ENCODE measurements at regions not wholly inside any gene's neighbourhood (a gene's known extent, or its start where the extent isn't known, plus 50 kb on each side); places are given as distances from the start of the nearest gene placed in this dataset.

DNA sequence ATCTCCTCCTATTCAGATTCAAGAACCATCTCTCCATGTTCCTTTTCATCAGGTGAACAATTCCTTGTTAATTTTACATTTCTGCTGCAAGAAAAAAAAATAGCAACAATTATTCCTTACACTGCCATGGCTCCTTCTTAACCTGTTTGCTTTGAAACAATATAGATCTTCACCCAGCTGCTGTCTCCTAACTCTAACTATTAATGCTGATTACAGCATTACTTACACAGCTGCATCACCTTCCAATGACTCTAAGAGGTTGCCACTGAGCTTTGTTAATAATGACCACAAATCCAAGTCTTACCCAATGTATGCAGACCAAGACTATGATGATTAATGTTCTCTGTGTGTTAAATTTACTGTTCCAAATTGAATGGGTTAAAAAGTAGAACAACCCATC, 541.4 kb downstream of the TOX3 start:
- Histone ChIP-seq H3K9me3 (replicated peaks) (no peaks in the 10 kb centered on the region), H3K4me3 (no peak overlapping the region), H3K27me3 (ENCODE audit: low read depth) (no peaks in the 10 kb centered on the region), H3K4me1 (no peaks in the 10 kb centered on the region), H3K27ac (replicated peaks) (no peak overlapping the region), H3K36me3 (no peaks in the 10 kb centered on the region)
- intact Hi-C loops (cut with micrococcal nuclease) = no loop called here
- no peak for DNase-seq
- TF ChIP-seq, protein P1, sequence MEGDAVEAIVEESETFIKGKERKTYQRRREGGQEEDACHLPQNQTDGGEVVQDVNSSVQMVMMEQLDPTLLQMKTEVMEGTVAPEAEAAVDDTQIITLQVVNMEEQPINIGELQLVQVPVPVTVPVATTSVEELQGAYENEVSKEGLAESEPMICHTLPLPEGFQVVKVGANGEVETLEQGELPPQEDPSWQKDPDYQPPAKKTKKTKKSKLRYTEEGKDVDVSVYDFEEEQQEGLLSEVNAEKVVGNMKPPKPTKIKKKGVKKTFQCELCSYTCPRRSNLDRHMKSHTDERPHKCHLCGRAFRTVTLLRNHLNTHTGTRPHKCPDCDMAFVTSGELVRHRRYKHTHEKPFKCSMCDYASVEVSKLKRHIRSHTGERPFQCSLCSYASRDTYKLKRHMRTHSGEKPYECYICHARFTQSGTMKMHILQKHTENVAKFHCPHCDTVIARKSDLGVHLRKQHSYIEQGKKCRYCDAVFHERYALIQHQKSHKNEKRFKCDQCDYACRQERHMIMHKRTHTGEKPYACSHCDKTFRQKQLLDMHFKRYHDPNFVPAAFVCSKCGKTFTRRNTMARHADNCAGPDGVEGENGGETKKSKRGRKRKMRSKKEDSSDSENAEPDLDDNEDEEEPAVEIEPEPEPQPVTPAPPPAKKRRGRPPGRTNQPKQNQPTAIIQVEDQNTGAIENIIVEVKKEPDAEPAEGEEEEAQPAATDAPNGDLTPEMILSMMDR (IDR thresholded peaks at IDR 0.05; ENCODE audit: borderline replicate concordance) = no peak

DNA sequence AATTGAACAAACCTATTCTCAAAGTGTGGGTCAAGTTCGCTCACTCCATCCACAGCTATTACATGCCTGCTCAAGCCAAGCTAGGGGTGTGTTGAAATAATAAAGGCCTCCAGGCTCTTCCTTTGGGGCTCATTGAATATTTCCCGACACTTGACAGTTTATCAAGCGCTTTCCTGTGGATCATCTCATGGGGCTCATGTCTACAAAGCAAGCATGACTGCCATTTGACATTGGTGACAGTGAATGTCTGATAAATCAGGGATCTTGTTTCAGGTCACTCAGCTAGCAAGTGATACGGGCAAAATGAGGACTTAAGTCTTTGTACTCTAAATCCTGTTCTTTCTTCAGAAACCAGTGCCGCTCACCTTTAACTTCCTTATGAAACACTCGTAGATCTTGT, 542.6 kb downstream of the TOX3 start:
- intact Hi-C loops (cut with micrococcal nuclease) = no loop called here

DNA sequence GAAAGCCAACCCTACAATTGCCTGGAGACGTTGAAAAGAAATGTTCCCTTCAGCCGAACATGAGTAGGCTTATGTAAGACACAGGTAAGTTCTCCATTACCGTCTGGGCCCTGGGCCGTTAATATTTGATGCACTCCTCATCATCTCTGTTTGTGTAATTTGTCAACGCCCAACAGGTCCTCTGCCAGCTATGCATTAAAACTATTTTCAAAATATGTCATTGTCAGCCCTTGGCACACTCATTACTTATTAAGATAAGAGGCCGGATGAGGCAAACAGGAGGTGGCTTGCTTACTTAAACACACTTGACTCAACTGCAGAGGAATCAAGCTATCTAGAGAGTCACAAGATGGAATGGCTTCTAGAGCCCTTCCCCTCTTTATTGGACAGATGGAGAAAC, 544.9 kb downstream of the TOX3 start:
- Histone ChIP-seq H3K27me3 (ENCODE audit: low read depth) (no peaks in the 10 kb centered on the region), H3K36me3 (no peaks in the 10 kb centered on the region), H3K4me1 (no peaks in the 10 kb centered on the region), H3K4me3 (no peak overlapping the region), H3K27ac (replicated peaks) (no peak overlapping the region), H3K9me3 (replicated peaks) (no peaks in the 10 kb centered on the region)
- DNase-seq = no peak
- TF ChIP-seq, protein P1 (IDR thresholded peaks at IDR 0.05; ENCODE audit: borderline replicate concordance) = no peak
- intact Hi-C loops (cut with micrococcal nuclease) = no loop called here

More for the DNA sequence above, 542.6 kb downstream of the TOX3 start:
- H3K4me1 ChIP-seq = no peaks in the 10 kb centered on the region
- H3K9me3 ChIP-seq (replicated peaks) = no peaks in the 10 kb centered on the region
- H3K27me3 ChIP-seq (ENCODE audit: low read depth) = no peaks in the 10 kb centered on the region
- no peak overlapping the region for H3K4me3 ChIP-seq
- no peaks in the 10 kb centered on the region for H3K36me3 ChIP-seq
- TF ChIP-seq, protein P1 (IDR thresholded peaks at IDR 0.05; ENCODE audit: borderline replicate concordance) = no peak
- DNase-seq = no peak
- no peak overlapping the region for H3K27ac ChIP-seq (replicated peaks)

DNA sequence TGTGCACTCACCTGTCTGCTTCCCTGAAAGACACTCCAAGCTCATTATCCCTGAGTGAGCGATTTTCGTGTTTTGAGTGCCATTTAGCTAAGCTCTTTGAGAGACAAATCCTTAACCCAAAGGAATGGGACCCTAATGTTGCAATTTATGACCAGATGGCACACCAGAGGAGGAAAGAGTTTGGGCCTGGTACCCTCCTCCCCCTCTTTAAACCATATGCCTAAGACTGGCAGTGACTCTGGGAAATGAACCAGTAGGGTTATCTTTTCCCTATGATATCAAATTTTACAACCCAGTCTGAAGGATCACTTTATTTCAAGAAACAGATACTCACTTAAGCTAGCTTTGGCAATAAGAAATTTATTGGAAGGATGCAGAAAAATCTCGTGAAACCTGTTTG, 550.4 kb downstream of the TOX3 start:
- TF ChIP-seq, protein P1 (IDR thresholded peaks at IDR 0.05; ENCODE audit: borderline replicate concordance) = no peak
- DNase-seq = no peak
- no peak overlapping the region for H3K27ac ChIP-seq (replicated peaks)
- H3K9me3 ChIP-seq (replicated peaks) = no peaks in the 10 kb centered on the region
- H3K36me3 ChIP-seq = no peaks in the 10 kb centered on the region
- intact Hi-C loops (cut with micrococcal nuclease) = no loop called here
- no peaks in the 10 kb centered on the region for H3K4me1 ChIP-seq
- no peaks in the 10 kb centered on the region for H3K27me3 ChIP-seq (ENCODE audit: low read depth)
- no peak overlapping the region for H3K4me3 ChIP-seq

DNA sequence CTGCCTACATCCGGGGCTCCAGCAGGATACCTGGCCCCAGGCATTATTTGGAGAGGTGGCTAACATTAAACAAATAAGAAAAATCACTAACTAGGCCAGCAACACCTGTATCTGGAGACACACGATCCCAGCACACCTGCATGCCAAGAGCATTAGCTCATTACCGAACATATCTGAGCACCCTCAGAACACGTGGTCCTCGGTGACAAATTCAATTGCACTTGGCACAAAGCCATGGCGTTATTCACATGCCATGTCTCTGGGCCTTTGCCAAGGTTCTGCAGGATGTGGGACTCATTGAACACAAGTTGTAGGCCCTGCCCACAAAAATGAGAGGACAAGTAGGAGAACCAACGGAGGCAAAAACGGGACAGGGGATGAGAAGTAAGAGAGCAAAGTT, 552.3 kb downstream of the TOX3 start:
- no peak overlapping the region for H3K27ac ChIP-seq (replicated peaks)
- intact Hi-C loops (cut with micrococcal nuclease) = no loop called here
- H3K4me3 ChIP-seq = no peak overlapping the region
- TF ChIP-seq, protein P1 (IDR thresholded peaks at IDR 0.05; ENCODE audit: borderline replicate concordance) = no peak
- H3K4me1 ChIP-seq = no peaks in the 10 kb centered on the region
- DNase-seq = no peak
- H3K9me3 ChIP-seq (replicated peaks) = no peaks in the 10 kb centered on the region
- no peaks in the 10 kb centered on the region for H3K27me3 ChIP-seq (ENCODE audit: low read depth)
- H3K36me3 ChIP-seq = no peaks in the 10 kb centered on the region

All from left ventricle myocardium inferior (tissue), 1 donor.